ENCODE measurements at regions not wholly inside any gene's neighbourhood (a gene's known extent, or its start where the extent isn't known, plus 50 kb on each side); places are given as distances from the start of the nearest gene placed in this dataset.

- no peaks in the 10 kb centered on the region for H3K36me3 ChIP-seq (replicated peaks)
- H3K27ac ChIP-seq, result no peak overlapping the region
- H3K4me3 ChIP-seq (ENCODE audit: low read depth, low read length), result no peak overlapping the region
- TF ChIP-seq CTCF (IDR thresholded peaks at IDR 0.05; ENCODE audit: low read depth, low read length, missing control alignments), result no peak
- in situ Hi-C loops (cut with HindIII; ENCODE audit: low pct_ligation_motif_present, low sequenced_read_pairs), result no loop called here
- no peaks in the 10 kb centered on the region for H3K27me3 ChIP-seq (replicated peaks)
- no peak for DNase-seq
These were observed 252.1 kb downstream of the COL12A1 start for GRCh38 chr6:74953708-74954107.

GRCh38 chr6:74946961-74947360 lies 258.9 kb downstream of the COL12A1 start:
- Histone ChIP-seq H3K27ac (peak overlapping the region; percentile 53), H3K36me3 (replicated peaks) (no peaks in the 10 kb centered on the region), H3K27me3 (replicated peaks) (no peaks in the 10 kb centered on the region), H3K4me3 (ENCODE audit: low read depth, low read length) (no peak overlapping the region)
- no peak for TF ChIP-seq CTCF (IDR thresholded peaks at IDR 0.05; ENCODE audit: low read depth, low read length, missing control alignments)
- DNase-seq, result peak; percentile 40
- in situ Hi-C loops (cut with HindIII; ENCODE audit: low pct_ligation_motif_present, low sequenced_read_pairs), result no loop called here

GRCh38 chr6:74942130-74942529 lies 263.7 kb downstream of the COL12A1 start:
- no peak for TF ChIP-seq CTCF (IDR thresholded peaks at IDR 0.05; ENCODE audit: low read depth, low read length, missing control alignments)
- in situ Hi-C loops (cut with HindIII; ENCODE audit: low pct_ligation_motif_present, low sequenced_read_pairs), result no loop called here

GRCh38 chr6:74941424-74941823 lies 264.4 kb downstream of the COL12A1 start:
- in situ Hi-C loops (cut with HindIII; ENCODE audit: low pct_ligation_motif_present, low sequenced_read_pairs), result no loop called here

More at GRCh38 chr6:74942130-74942529, 263.7 kb downstream of the COL12A1 start:
- DNase-seq, result no peak
- H3K27me3 ChIP-seq (replicated peaks), result no peaks in the 10 kb centered on the region
- H3K36me3 ChIP-seq (replicated peaks), result no peaks in the 10 kb centered on the region
- H3K27ac ChIP-seq, result no peak overlapping the region
- H3K4me3 ChIP-seq (ENCODE audit: low read depth, low read length), result no peak overlapping the region

GRCh38 chr6:74939721-74940620 lies 265.9 kb downstream of the COL12A1 start:
- TF ChIP-seq CTCF (IDR thresholded peaks at IDR 0.05; ENCODE audit: low read depth, low read length, missing control alignments), result no peak
- Histone ChIP-seq H3K27ac (no peak overlapping the region), H3K27me3 (replicated peaks) (no peaks in the 10 kb centered on the region), H3K4me3 (ENCODE audit: low read depth, low read length) (no peak overlapping the region), H3K36me3 (replicated peaks) (no peaks in the 10 kb centered on the region)
- no peak for DNase-seq
- in situ Hi-C loops (cut with HindIII; ENCODE audit: low pct_ligation_motif_present, low sequenced_read_pairs), result no loop called here

More at GRCh38 chr6:74941424-74941823, 264.4 kb downstream of the COL12A1 start:
- H3K27ac ChIP-seq, result no peak overlapping the region
- no peak for TF ChIP-seq CTCF (IDR thresholded peaks at IDR 0.05; ENCODE audit: low read depth, low read length, missing control alignments)
- H3K36me3 ChIP-seq (replicated peaks), result no peaks in the 10 kb centered on the region
- no peak for DNase-seq
- no peaks in the 10 kb centered on the region for H3K27me3 ChIP-seq (replicated peaks)
- no peak overlapping the region for H3K4me3 ChIP-seq (ENCODE audit: low read depth, low read length)
